GM12878 (cell line): ENCODE measurements at regions not wholly inside any gene's neighbourhood (a gene's known extent, or its start where the extent isn't known, plus 50 kb on each side); places are given as distances from the start of the nearest gene placed in this dataset.

Experiments used
- ATAC-seq: fragments of 200-7000 bp; cut with Tn5 transposase; 3 replicates; pipeline ENCODE4 v1.9.1; 2020; ENCODE audit warnings: mild to moderate bottlenecking, moderate library complexity
- BruUV-seq: library from RNA; stranded (reverse); fragments of 400-500 nt; replicated peaks from 2 replicates; lab custom pipeline; 2021; lab: Mats Ljungman, UMichigan
- CTCF ChIA-PET: fragments of 300-600 bp; sonication (Branson Sonifier 250); formaldehyde crosslinking; extraction: SDS; loops from one replicate; lab custom pipeline; 2021; ENCODE audit warnings: inconsistent platforms; lab: Yijun Ruan, JAX
- POLR2A ChIA-PET: fragments of 350-600 bp; formaldehyde crosslinking; extraction: SDS; loops from one replicate; lab custom pipeline; 2021; ENCODE audit warnings: inconsistent platforms; lab: Charles Lee
- RAD21 ChIA-PET: fragments of 300-600 bp; sonication (Branson Sonifier 250); formaldehyde crosslinking; loops from one replicate; lab custom pipeline; 2023; ENCODE audit warnings: antibody characterized with exemption; ENCODE audit not compliant: unreplicated experiment; lab: Charles Lee
- SMC1A ChIA-PET: fragments of 300-600 bp; sonication (Branson Sonifier 250); formaldehyde crosslinking; loops from one replicate; lab custom pipeline; 2023; ENCODE audit not compliant: unreplicated experiment, uncharacterized antibody; lab: Charles Lee
- DNase-seq: peaks from one replicate; pipeline ENCODE4 v3.0.0-alpha.2; 2011; ENCODE audit warnings: low read depth, low spot score
- FAIRE-seq: peaks from 3 replicates; lab custom pipeline; 2011; peaks lifted over from hg19 to GRCh38; lab: Jason Lieb, UNC
- H2AFZ ChIP-seq: 2 replicates; pipeline ENCODE4 v1.6.0; 2011; ENCODE audit warnings: low read depth, low read length, control low read depth; ENCODE audit not compliant: control insufficient read depth
- H3K27ac ChIP-seq: 2 replicates; pipeline ENCODE4 v1.5.1; 2011; ENCODE audit warnings: control low read depth; ENCODE audit not compliant: control insufficient read depth, insufficient read depth
- H3K27me3 ChIP-seq, 2 experiments: replicated peaks in 1 of 2; 2 replicates each; pipeline versions ENCODE4 v1.6.0 to v1.6.1; 2011; ENCODE audit warnings: low read length in 1 of 2; ENCODE audit not compliant: control insufficient read depth in 2 of 2, insufficient read depth in 2 of 2
- H3K36me3 ChIP-seq, 2 experiments: 2 replicates each; pipeline ENCODE4 v1.5.1; 2011; ENCODE audit warnings: low read length in 1 of 2; ENCODE audit not compliant: control insufficient read depth in 2 of 2, insufficient read depth in 2 of 2
- H3K4me1 ChIP-seq: 2 replicates; pipeline ENCODE4 v1.6.1; 2011; ENCODE audit warnings: mild to moderate bottlenecking, low read length, moderate library complexity, mixed read lengths; ENCODE audit not compliant: control insufficient read depth, insufficient read depth
- H3K4me2 ChIP-seq: 2 replicates; pipeline ENCODE4 v1.6.0; 2011; ENCODE audit warnings: control low read depth; ENCODE audit not compliant: control insufficient read depth, insufficient read depth
- H3K4me3 ChIP-seq: fragments of 200-600 bp; sonication (generic); 2 replicates; pipeline ENCODE4 v1.5.1; 2016
- H3K79me2 ChIP-seq: 2 replicates; pipeline ENCODE4 v1.6.0; 2011; ENCODE audit warnings: low read length; ENCODE audit not compliant: control insufficient read depth, insufficient read depth
- H3K9ac ChIP-seq: 2 replicates; pipeline ENCODE4 v1.8.0; 2011; ENCODE audit warnings: low read length, control low read depth, mixed read lengths; ENCODE audit not compliant: control insufficient read depth, insufficient read depth
- H3K9me3 ChIP-seq: replicated peaks from 3 replicates; pipeline ENCODE4 v1.5.1; 2011; ENCODE audit warnings: mild to moderate bottlenecking, low read length; ENCODE audit not compliant: control insufficient read depth, insufficient read depth
- H4K20me1 ChIP-seq: 2 replicates; pipeline ENCODE4 v1.6.0; 2011; ENCODE audit not compliant: control insufficient read depth, insufficient read depth
- ASH2L ChIP-seq: fragments of 300-600, 200-600 bp; sonication (generic); IDR thresholded peaks from 2 replicates; pipeline ENCODE4 v1.6.1; 2017; ENCODE audit warnings: low read depth, mild to moderate bottlenecking, borderline replicate concordance
- ESRRA ChIP-seq: IDR thresholded peaks from 2 replicates; pipeline ENCODE4 v1.6.1; 2012; ENCODE audit warnings: mild to moderate bottlenecking, low read length, improper control_type of control experiment
- NFIC ChIP-seq: IDR thresholded peaks from 2 replicates; pipeline ENCODE4 v1.6.1; 2012; ENCODE audit warnings: low read depth, mild to moderate bottlenecking, inconsistent platforms, low read length, moderate library complexity
- NRF1 ChIP-seq: conservative IDR thresholded peaks from 2 replicates; pipeline ENCODE4 v1.6.1; 2011; ENCODE audit warnings: mild to moderate bottlenecking, low read depth, low read length, improper control_type of control experiment
- PAX5 ChIP-seq: IDR thresholded peaks from 2 replicates; pipeline ENCODE4 v1.6.1; 2011; ENCODE audit warnings: low read depth, low read length, borderline replicate concordance
- POLR2A ChIP-seq: IDR thresholded peaks from 2 replicates; pipeline ENCODE4 v1.6.1; 2011; ENCODE audit warnings: low read depth, mild to moderate bottlenecking, low read length
- POLR2AphosphoS2 ChIP-seq: IDR thresholded peaks from 2 replicates; pipeline ENCODE4 v1.6.1; 2011; ENCODE audit warnings: low read depth, mild to moderate bottlenecking, low read length, improper control_type of control experiment, moderate library complexity
- POU2F2 ChIP-seq: IDR thresholded peaks from 3 replicates; pipeline ENCODE4 v1.6.1; 2011; ENCODE audit warnings: low read depth, mild to moderate bottlenecking, low read length, borderline replicate concordance
- RCOR1 ChIP-seq: conservative IDR thresholded peaks from 2 replicates; pipeline ENCODE4 v1.6.1; 2012; ENCODE audit warnings: low read depth, low read length, improper control_type of control experiment
- YY1 ChIP-seq: IDR thresholded peaks from 2 replicates; pipeline ENCODE4 v1.6.1; 2011; ENCODE audit warnings: low read depth, mild to moderate bottlenecking, low read length
- WGBS: methylation state at CpG from one replicate; pipeline ENCODE4 v1.1.6; 2016; ENCODE audit warnings: low lambda C conversion rate; ENCODE audit not compliant: insufficient replicate concordance, insufficient coverage; ENCODE audit errors: missing lambda C conversion rate; 5-methylcytosine and 5-hydroxymethylcytosine counted together
- in situ Hi-C: fragments of 300-500 bp; cut with MboI; formaldehyde crosslinking; loops from 9 replicates; pipeline ENCODE4 v1.14.3; 2018; ENCODE audit warnings: mixed read lengths
- intact Hi-C: fragments of 100-400 bp; cut with micrococcal nuclease; formaldehyde crosslinking; loops from one replicate; pipeline ENCODE4 v1.14.2; 2022; ENCODE audit not compliant: unreplicated experiment
- TF ChIP-seq, protein P1 (sequence below): IDR thresholded peaks from 2 replicates; pipeline ENCODE4 v1.6.1; 2012; ENCODE audit warnings: improper control_type of control experiment, low read depth, low read length; ENCODE audit not compliant: insufficient replicate concordance
- TF ChIP-seq, protein P2 (sequence below): fragments of 450-650 bp; IDR thresholded peaks from 2 replicates; pipeline ENCODE4 v1.6.1; 2014; ENCODE audit warnings: mild to moderate bottlenecking
- TF ChIP-seq, protein P3 (sequence below): fragments of 450-650 bp; IDR thresholded peaks from 2 replicates; pipeline ENCODE4 v1.6.1; 2017; ENCODE audit warnings: low read depth, mild to moderate bottlenecking, moderate library complexity
- TF ChIP-seq, protein P4 (sequence below): fragments of 450-650 bp; IDR thresholded peaks from 2 replicates; pipeline ENCODE4 v1.6.1; 2017; ENCODE audit warnings: borderline replicate concordance
- TF ChIP-seq, protein P5 (sequence below): IDR thresholded peaks from 2 replicates; pipeline ENCODE4 v1.6.1; 2012; ENCODE audit warnings: low read depth, low read length, improper control_type of control experiment

DNA sequence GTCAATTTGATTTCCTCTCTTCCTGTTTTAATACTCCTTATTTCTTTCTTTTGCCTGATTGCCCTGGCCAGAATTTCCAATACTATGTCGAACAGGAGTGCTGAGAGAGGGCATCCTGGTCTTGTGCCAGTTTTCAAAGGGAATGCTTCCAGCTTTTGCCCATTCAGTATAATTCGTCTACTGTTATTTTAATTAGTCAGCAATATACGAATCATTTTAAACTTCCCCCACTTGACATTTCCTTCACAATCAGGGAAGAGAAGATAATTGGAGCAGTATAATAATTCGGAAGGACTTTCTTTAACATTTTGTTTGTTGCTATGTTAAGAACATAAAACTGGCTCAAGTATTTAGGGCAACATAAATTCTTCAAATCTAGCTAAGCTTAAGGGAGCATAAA is 860.3 kb upstream of the SLC35B3 start (continued):
- TF ChIP-seq, protein P1, sequence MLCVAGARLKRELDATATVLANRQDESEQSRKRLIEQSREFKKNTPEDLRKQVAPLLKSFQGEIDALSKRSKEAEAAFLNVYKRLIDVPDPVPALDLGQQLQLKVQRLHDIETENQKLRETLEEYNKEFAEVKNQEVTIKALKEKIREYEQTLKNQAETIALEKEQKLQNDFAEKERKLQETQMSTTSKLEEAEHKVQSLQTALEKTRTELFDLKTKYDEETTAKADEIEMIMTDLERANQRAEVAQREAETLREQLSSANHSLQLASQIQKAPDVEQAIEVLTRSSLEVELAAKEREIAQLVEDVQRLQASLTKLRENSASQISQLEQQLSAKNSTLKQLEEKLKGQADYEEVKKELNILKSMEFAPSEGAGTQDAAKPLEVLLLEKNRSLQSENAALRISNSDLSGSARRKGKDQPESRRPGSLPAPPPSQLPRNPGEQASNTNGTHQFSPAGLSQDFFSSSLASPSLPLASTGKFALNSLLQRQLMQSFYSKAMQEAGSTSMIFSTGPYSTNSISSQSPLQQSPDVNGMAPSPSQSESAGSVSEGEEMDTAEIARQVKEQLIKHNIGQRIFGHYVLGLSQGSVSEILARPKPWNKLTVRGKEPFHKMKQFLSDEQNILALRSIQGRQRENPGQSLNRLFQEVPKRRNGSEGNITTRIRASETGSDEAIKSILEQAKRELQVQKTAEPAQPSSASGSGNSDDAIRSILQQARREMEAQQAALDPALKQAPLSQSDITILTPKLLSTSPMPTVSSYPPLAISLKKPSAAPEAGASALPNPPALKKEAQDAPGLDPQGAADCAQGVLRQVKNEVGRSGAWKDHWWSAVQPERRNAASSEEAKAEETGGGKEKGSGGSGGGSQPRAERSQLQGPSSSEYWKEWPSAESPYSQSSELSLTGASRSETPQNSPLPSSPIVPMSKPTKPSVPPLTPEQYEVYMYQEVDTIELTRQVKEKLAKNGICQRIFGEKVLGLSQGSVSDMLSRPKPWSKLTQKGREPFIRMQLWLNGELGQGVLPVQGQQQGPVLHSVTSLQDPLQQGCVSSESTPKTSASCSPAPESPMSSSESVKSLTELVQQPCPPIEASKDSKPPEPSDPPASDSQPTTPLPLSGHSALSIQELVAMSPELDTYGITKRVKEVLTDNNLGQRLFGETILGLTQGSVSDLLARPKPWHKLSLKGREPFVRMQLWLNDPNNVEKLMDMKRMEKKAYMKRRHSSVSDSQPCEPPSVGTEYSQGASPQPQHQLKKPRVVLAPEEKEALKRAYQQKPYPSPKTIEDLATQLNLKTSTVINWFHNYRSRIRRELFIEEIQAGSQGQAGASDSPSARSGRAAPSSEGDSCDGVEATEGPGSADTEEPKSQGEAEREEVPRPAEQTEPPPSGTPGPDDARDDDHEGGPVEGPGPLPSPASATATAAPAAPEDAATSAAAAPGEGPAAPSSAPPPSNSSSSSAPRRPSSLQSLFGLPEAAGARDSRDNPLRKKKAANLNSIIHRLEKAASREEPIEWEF, result no peak
- TF ChIP-seq, protein P2, sequence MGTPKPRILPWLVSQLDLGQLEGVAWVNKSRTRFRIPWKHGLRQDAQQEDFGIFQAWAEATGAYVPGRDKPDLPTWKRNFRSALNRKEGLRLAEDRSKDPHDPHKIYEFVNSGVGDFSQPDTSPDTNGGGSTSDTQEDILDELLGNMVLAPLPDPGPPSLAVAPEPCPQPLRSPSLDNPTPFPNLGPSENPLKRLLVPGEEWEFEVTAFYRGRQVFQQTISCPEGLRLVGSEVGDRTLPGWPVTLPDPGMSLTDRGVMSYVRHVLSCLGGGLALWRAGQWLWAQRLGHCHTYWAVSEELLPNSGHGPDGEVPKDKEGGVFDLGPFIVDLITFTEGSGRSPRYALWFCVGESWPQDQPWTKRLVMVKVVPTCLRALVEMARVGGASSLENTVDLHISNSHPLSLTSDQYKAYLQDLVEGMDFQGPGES, result no peak
- TF ChIP-seq NFIC (no peak), ASH2L (no peak), NRF1 (no peak)

DNA sequence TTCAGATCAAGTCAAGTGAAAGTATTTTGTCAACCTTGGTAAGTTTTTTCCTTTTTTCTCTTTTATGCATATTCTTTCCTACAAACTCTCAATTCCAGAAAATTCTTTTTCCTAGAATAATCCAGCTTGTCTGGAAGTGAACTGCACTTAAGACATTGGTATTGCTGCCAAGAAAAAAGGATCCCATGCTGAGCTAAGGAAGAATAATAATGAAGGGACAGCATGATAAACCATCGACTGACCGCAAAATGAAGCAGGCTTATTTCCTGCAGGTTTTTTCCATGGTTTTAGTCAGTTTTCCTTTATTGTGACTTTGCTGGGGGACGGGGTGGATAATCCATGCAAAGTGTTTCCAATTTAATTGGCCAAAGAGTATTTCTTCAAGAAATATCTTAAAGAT is 857.6 kb upstream of the SLC35B3 start:
- Histone ChIP-seq H3K9ac (no peak overlapping the region), H4K20me1 (no peaks in the 10 kb centered on the region), H3K4me1 (no peaks in the 10 kb centered on the region), H3K27me3 (no peaks in the 10 kb centered on the region), H3K4me3 (no peak overlapping the region), H3K9me3 (no peaks in the 10 kb centered on the region), H3K27ac (no peak overlapping the region), H3K36me3 (no peaks in the 10 kb centered on the region), H2AFZ (no peak overlapping the region), H3K79me2 (no peaks in the 10 kb centered on the region), H3K4me2 (no peak overlapping the region)
- RAD21 ChIA-PET, result no interaction called here
- FAIRE-seq (no peak), ATAC-seq (no peak), DNase-seq (no peak)
- POLR2A ChIA-PET, result no interaction called here
- BruUV-seq, result no TSS peak
- CTCF ChIA-PET, result no interaction called here
- SMC1A ChIA-PET, result no interaction called here
- 60% methylated on average over 3 of the region's 3 CpGs for WGBS
- in situ Hi-C loops (no loop called here), intact Hi-C loops (no loop called here)
- no peak for TF ChIP-seq POU2F2
- TF ChIP-seq POLR2A, result no peak
- TF ChIP-seq POLR2AphosphoS2, result no peak
- no peak for TF ChIP-seq YY1
- no peak for TF ChIP-seq RCOR1
- TF ChIP-seq, protein P3, sequence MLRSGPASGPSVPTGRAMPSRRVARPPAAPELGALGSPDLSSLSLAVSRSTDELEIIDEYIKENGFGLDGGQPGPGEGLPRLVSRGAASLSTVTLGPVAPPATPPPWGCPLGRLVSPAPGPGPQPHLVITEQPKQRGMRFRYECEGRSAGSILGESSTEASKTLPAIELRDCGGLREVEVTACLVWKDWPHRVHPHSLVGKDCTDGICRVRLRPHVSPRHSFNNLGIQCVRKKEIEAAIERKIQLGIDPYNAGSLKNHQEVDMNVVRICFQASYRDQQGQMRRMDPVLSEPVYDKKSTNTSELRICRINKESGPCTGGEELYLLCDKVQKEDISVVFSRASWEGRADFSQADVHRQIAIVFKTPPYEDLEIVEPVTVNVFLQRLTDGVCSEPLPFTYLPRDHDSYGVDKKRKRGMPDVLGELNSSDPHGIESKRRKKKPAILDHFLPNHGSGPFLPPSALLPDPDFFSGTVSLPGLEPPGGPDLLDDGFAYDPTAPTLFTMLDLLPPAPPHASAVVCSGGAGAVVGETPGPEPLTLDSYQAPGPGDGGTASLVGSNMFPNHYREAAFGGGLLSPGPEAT, result no peak
- no peak for TF ChIP-seq NFIC
- TF ChIP-seq NRF1, result no peak
- TF ChIP-seq PAX5, result no peak
- TF ChIP-seq, protein P4, sequence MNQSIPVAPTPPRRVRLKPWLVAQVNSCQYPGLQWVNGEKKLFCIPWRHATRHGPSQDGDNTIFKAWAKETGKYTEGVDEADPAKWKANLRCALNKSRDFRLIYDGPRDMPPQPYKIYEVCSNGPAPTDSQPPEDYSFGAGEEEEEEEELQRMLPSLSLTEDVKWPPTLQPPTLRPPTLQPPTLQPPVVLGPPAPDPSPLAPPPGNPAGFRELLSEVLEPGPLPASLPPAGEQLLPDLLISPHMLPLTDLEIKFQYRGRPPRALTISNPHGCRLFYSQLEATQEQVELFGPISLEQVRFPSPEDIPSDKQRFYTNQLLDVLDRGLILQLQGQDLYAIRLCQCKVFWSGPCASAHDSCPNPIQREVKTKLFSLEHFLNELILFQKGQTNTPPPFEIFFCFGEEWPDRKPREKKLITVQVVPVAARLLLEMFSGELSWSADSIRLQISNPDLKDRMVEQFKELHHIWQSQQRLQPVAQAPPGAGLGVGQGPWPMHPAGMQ, result no peak
- TF ChIP-seq, protein P5, sequence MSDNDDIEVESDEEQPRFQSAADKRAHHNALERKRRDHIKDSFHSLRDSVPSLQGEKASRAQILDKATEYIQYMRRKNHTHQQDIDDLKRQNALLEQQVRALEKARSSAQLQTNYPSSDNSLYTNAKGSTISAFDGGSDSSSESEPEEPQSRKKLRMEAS, result no peak
- TF ChIP-seq ESRRA, result no peak
